GM18858 (cell line): ENCODE measurements at regions not wholly inside any gene's neighbourhood (a gene's known extent, or its start where the extent isn't known, plus 50 kb on each side); places are given as distances from the start of the nearest gene placed in this dataset.
A peak's percentile ranks its signal among the peaks of the same experiment; 100 is the strongest.
"Not testable (repeated sequence)": the region's sequence is repeated elsewhere in the genome, so short reads cannot be mapped to it uniquely, and the experiment has no call there.

Source experiments
- ATAC-seq: cut with Tn5 transposase; IDR thresholded peaks from one replicate; pipeline ENCODE4 v1.9.1; 2021; ENCODE audit not compliant: unreplicated experiment

DNA sequence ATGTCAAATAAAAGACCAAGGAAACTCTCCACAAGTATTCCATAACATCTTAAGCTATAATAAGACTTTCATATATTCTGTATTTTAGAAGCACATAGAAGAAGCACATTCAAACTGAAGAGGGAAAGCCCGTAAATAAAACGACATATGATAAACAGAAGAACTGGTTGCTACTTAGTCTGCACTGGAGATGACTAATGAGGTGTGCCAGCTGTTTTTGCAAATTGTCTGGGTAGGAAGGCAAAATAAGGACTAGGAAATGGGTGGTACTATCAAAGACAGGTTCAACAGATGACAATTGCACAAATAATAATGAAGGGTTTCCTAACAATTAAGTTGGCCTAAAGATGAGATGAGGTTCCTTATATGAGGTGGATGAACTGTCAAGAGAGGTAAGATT is 593.2 kb upstream of the CCDC179 start:
- no peak for ATAC-seq

- ATAC-seq = no peak
Observed at GRCh38 chr11:23455321-23455891, 595.1 kb upstream of the CCDC179 start.

GRCh38 chr11:23457641-23458040 is 597.4 kb upstream of the CCDC179 start:
- no peak for ATAC-seq

GRCh38 chr11:23471878-23472277 is 611.6 kb upstream of the CCDC179 start:
- no peak for ATAC-seq

DNA sequence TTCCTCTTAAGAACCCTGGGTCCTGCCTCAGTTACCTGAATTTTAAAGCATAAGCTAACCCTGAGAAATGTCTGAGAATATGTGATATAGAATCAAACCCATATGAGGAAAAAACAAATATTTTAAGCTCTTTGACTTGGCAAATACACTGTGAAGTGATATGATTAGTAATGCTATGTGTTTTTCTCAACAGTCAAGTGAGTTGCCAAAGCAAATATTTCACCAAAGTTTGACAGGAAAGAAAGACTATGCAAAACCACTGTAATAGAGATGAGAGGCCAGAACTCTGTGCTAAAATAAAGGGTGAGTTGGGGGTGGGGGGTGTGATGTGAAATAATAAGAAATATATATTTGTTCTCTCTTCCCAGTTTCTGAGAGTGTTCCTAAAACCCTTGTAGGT is 613.5 kb upstream of the CCDC179 start:
- ATAC-seq = no peak

DNA sequence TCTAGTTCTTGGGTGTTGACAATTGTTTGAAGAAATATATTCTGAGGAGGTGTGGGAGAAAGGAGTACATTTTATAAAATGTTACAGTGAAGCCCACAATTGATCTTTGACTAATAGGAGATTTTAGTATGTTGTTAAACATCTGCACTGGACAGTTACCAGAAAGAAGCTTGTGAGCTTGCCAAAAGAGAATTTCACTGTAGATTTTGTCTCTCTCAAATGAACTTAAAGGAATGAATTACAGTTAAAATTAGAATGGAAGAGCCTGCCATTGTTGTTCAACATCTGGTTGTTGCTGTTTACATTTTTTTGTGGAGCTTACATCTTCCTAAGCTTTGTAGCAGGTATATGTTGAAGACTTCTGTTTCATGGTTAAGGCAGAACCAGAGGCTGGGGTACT is 620.5 kb upstream of the CCDC179 start:
- no peak for ATAC-seq

- not testable (repeated sequence) for ATAC-seq
Observed at GRCh38 chr11:23484146-23484545, 623.9 kb upstream of the CCDC179 start.

- ATAC-seq = not testable (repeated sequence)
Observed at GRCh38 chr11:23484618-23485017, 624.3 kb upstream of the CCDC179 start.

- no peak for ATAC-seq
Observed at GRCh38 chr11:23490557-23491235, 630.4 kb upstream of the CCDC179 start.

GRCh38 chr11:23494981-23495380 is 634.7 kb upstream of the CCDC179 start:
- ATAC-seq = no peak

GRCh38 chr11:23496340-23496739 is 636.1 kb upstream of the CCDC179 start:
- ATAC-seq = no peak

GRCh38 chr11:23497040-23497439 is 636.8 kb upstream of the CCDC179 start:
- no peak for ATAC-seq

DNA sequence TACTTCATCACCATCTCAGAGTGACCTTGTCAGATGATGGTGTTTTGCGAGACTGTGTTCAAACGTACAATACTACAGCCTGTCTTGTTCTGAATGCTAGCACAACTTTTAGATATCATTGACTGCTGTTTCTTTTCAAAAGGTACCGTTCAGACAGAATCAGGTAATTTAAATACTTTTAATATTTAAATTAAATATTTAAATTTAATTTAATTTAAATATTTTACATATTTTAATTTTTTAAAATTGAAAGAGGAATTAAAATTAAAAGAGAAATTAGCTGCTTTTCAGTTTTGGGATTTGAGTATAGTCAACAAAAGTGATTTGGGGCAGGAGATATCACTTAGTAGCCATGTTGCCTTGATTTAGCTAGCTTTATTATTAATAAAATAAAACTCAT is 642.1 kb upstream of the CCDC179 start:
- ATAC-seq = no peak

- ATAC-seq = no peak
Observed at GRCh38 chr11:23502826-23503225, 642.6 kb upstream of the CCDC179 start.

- ATAC-seq = peak; percentile 66
Observed at GRCh38 chr11:23509023-23509422, 648.7 kb upstream of the CCDC179 start.

DNA sequence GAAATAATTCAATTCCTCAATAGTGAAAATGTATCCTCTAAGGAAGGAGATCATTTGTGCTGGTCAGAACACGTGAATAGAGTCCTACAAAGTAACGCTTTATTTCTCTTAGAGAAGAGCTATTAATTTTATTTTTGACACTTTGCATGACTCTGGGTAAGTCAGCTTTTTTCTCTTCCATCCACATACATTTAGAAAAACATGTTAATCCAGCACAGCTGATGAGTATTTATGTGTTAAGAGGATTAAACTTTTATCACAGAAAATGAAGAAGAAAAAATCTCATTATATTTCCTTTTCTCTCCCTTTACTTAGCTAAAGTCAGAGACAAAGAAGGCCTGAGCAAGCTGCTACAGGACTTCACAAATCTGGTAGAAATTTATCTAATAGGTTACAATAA is 649.5 kb upstream of the CCDC179 start:
- ATAC-seq = no peak

DNA sequence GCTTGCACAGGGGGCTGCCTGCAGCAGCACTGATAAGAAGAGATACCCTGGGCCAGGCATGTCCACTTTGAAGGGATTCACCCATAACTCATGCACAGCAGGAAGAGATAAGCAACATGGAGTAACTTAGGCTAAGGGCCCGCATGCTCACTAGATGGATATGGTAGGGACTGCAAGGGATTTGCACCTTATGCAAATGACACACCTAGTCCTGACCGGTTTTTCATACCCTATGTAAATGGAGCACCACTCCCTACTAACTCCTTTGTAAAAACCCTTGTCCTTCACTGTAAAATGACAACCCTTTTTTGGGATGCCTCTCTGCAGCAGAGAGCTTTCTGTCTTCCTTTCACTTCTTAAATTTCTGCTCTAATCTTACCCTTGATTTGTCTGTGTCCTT is 658.9 kb upstream of the CCDC179 start:
- no peak for ATAC-seq

GRCh38 chr11:23520226-23520960 is 660.1 kb upstream of the CCDC179 start:
- no peak for ATAC-seq

- ATAC-seq = no peak
Observed at GRCh38 chr11:23536907-23537306, 676.6 kb upstream of the CCDC179 start.

DNA sequence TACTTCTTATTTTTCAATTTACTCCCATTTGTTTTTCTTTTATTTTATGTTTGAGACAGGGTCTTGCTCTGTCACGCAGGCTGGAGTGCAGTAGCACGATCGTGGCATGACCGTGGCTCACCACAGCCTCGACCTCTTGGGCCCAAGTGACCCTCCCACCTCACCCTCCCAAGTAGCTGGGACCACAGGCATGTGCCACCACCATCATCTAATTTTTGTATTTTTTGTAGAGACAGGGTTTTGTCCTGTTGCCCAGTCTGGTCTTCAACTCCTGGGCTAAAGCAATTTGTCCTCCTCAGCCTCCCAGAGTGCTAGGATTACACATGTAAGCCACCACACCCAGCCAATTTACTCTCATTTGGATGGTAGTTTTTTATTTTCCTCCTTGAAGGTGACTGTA is 679.3 kb upstream of the CCDC179 start:
- no peak for ATAC-seq

GRCh38 chr11:23540101-23540561 is 679.9 kb upstream of the CCDC179 start:
- peak; percentile 89 for ATAC-seq

DNA sequence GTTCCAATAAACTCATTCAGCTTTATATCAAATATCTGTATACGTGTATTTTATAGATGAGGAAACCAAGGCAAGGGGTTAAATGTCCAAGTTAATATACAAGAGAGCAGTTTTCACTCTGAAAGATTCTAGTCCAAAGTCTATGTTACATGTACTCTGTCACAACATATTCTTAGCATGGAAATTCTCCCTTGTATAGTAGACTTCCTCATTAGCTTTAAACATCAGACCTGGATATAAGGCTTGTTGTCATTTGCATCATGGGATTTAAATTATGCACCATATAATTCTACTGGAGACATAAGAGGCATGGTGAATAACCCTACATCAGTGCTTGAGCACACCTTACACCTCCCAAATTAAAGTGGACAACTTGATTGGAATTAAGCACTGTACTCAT is 681.9 kb upstream of the CCDC179 start:
- ATAC-seq = no peak
